Left renal cortex interstitium (tissue), 4 donors: ENCODE measurements at regions not wholly inside any gene's neighbourhood (a gene's known extent, or its start where the extent isn't known, plus 50 kb on each side); places are given as distances from the start of the nearest gene placed in this dataset.
"Not testable (repeated sequence)": the region's sequence is repeated elsewhere in the genome, so short reads cannot be mapped to it uniquely, and the experiment has no call there.

Experiments
- DNase-seq, 4 donors: peaks; one replicate each; pipeline ENCODE4 v3.0.0-alpha.2; 2013; ENCODE audit warnings: low read depth in 4 of 4, low spot score in 2 of 4, missing footprints in 1 of 4

DNA sequence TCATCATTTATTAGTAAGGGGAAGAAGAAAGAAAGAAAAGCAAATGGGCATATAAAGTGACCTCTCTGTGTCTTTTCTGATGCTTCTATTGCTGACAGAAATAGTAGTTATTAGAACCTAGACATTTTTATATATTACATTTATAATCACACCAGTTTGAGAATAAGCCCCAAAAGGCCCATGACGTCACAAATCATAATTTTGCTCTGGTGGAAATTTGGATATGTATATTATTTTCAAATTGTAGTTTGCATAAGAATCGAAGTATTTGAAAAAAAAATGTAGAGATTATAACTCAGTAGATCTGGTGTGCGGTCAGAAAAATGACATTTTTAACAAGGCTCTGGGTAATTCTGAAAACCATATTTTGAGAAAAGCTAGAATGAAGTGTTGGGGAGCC, 101.2 kb upstream of the STEAP1 start:
- DNase-seq, result no peak

DNA sequence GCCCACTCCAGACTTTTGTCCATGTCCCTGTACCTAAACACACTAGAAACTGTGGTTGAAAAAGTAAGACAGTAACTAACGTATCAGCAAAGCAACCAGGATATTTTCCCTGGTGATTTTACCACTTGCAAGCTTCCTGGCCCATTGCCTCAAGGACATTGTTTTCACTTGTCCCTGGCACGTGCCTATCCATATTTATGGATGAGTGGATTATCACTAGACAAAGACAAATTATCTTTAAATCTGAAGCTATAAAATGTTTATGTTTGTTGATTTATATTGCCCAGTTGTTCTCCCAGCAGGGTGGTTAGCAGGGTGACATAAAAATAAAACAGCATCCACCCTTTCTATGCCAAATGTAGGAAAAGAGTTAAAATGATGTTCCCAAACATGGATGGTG, 93.2 kb upstream of the STEAP1 start:
- DNase-seq, result no peak

DNA sequence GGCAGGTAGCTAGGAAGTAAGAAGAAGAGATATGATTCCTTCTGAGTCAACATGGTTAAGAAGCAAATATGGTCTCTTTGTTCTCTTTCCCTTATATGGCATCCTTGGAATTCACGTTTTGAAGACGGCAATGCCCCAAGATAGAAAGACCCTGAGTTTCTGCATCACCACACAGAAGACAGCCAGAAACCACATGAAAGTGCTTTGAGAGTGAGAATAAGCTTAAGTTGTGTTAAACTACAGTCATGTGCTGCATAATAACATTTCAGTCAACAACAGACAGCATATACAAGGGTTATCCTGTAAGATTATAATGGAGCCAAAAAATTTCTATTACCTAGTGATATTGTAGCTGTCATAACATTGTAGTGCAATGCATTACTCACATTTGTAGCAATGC, 89.9 kb upstream of the STEAP1 start:
- DNase-seq, result no peak

DNA sequence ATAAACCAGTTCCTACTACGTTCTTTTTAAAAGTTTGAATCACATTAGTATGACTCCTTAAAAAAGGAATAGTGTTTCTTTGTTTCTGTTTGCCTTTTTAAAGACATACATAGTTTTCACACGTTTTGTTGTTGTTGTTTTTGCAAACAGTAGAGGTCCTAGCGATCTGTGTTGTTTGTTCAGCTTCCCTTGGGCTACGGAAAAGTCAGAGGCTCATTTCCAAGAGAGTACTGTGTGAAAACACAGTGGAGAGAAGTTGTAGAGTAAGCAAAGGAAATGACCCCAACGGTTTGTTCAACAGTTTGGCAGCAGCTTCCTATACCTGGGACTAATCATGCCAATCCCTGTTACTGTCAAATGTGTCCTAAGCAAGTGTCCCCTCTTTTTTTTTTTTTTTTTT, 87.1 kb upstream of the STEAP1 start:
- no peak for DNase-seq

DNA sequence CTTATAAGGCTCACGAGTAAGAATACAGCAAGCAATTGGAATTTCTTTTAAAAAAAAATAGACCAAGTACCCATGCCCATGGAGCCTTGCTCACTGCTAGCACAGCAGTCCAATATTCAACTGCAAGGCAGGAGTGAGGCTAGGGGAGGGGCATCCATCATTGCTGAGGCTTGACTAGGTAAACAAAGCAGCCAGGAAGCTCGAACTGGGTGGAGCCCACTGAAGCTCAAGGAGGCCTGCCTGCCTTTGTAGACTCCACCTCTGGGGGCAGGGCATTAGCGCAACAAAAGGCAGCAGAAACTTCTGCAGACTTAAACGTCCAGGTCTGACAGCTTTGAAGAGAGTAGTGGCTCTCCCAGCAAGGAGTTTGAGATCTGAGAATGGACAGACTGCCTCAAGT, 84.0 kb upstream of the STEAP1 start:
- not testable (repeated sequence) for DNase-seq

DNA sequence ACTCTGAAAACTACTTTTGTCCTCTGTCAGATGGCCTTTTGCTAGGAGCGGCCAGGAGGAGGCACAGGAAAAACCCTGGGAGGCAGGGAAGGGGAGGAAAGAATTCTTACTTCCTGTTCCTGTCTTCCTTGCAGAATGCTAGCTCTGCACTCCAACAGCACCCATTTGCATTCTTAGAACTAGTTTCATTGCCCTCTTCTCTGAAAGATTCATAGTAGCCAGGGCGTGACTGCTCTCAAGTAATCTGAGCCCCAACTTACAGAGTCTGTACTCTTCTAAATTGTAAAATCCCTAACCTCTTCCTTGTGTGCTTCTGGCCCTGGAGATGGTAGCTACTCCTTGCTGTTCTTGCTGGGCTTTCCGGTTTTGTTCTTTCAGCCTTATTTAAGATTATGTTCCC, 75.3 kb upstream of the STEAP1 start:
- no peak for DNase-seq

DNA sequence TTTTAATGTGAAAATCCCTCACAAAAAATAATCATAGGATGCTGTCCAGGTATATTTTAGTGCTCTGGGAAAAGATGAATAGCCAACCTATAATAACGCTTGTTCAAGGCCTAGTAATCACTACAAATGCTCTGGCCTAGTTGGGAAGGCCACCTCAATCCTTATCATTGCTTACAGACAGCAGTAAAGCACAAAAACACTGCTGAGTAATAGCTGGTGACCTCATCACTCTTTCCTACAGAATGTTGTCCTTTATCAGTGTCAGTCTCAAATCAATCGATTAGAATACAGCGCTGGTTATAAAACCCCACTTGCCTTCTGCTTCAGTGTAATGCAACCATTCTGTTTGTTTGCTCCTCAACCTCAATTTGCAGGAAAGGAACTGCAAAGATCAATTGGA, 72.6 kb upstream of the STEAP1 start:
- no peak for DNase-seq

DNA sequence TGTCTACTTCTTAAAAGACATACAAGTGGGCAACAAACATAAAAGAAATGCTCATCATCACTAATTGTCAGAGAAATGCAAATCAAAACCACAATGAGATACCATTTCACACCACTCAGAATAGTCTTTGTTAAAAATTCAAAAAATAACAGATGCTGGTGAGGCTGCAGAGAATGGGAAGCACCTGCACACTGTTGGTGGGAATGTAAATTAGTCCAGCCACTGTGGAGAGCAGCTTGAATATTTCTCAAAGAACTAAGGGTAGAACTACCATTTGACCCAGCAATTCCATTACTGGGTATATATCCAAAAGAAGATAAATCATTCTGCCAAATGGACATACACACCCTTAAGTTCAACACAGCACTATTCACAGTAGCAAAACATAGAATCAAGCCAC, 61.8 kb upstream of the STEAP1 start:
- no peak for DNase-seq

DNA sequence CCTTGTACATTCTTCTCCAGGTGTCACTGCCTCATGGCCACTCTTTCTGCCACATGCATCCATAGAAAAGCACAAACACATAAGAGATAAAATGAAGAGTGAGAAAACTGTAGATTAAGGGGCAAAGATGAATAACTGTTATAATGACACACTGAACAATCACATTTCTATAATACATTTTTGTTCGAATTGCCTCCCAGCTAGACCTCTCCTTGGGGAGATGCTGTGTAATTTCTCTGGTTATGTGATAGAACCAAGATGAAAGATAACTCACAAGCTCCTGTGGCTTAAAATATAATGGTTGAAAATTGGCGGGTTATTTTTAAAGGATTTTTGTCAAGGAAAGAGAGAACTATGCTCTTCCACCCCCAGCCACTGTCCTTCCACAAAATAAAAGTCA, 60.2 kb upstream of the STEAP1 start:
- DNase-seq, result no peak
